Muscle layer of duodenum (tissue), 2 donors: ENCODE measurements at regions not wholly inside any gene's neighbourhood (a gene's known extent, or its start where the extent isn't known, plus 50 kb on each side); places are given as distances from the start of the nearest gene placed in this dataset.
"Not testable (repeated sequence)": the region's sequence is repeated elsewhere in the genome, so short reads cannot be mapped to it uniquely, and the experiment has no call there.

ENCODE experiments used
- H3K27ac ChIP-seq: one replicate; pipeline ENCODE4 v1.7.0; 2013; ENCODE audit warnings: mild to moderate bottlenecking, low read length
- H3K27me3 ChIP-seq: one replicate; pipeline ENCODE4 v1.7.0; 2013; ENCODE audit warnings: low read depth, mild to moderate bottlenecking, control low read depth, low read length
- H3K36me3 ChIP-seq, 2 donors: one replicate each; pipeline ENCODE4 v1.7.0; 2013; ENCODE audit warnings: low read length in 2 of 2, control low read depth in 1 of 2, mild to moderate bottlenecking in 1 of 2; ENCODE audit not compliant: insufficient read depth in 2 of 2, control insufficient read depth in 1 of 2
- H3K4me1 ChIP-seq, 2 donors: one replicate each; pipeline ENCODE4 v1.7.0; 2013; ENCODE audit warnings: low read length in 2 of 2, mild to moderate bottlenecking in 2 of 2, control low read depth in 1 of 2, moderate library complexity in 1 of 2; ENCODE audit not compliant: insufficient read depth in 2 of 2, control insufficient read depth in 1 of 2
- H3K4me3 ChIP-seq, 2 donors: one replicate each; pipeline ENCODE4 v1.7.0; 2013; ENCODE audit warnings: low read length in 2 of 2, low read depth in 1 of 2, mild to moderate bottlenecking in 1 of 2
- H3K9me3 ChIP-seq, 2 donors: one replicate each; pipeline ENCODE4 v1.7.0; 2013; ENCODE audit warnings: low read length in 2 of 2, control low read depth in 1 of 2, mild to moderate bottlenecking in 1 of 2; ENCODE audit not compliant: control insufficient read depth in 1 of 2
- donor health status: healthy.

- Histone ChIP-seq H3K27ac (no peak overlapping the region), H3K4me1 (no peaks in the 10 kb centered on the region), H3K27me3 (no peaks in the 10 kb centered on the region), H3K4me3 (no peak overlapping the region), H3K9me3 (no peaks in the 10 kb centered on the region), H3K36me3 (no peaks in the 10 kb centered on the region)
Measured at GRCh38 chr1:143748906-143749305, 222.9 kb downstream of the FAM72C start.

GRCh38 chr1:143736562-143736961 is 235.2 kb downstream of the FAM72C start:
- peaks cover 16% of the 10 kb centered on the region for H3K27me3 ChIP-seq
- no peaks in the 10 kb centered on the region for H3K4me1 ChIP-seq
- H3K27ac ChIP-seq = no peak overlapping the region
- peak overlapping the region in 1 of 2 donors; percentile 4 for H3K4me3 ChIP-seq
- no peaks in the 10 kb centered on the region for H3K9me3 ChIP-seq
- H3K36me3 ChIP-seq = no peaks in the 10 kb centered on the region

GRCh38 chr1:143735764-143736461 is 235.9 kb downstream of the FAM72C start:
- H3K27ac ChIP-seq = no peak overlapping the region
- H3K27me3 ChIP-seq = peaks cover 16% of the 10 kb centered on the region
- H3K36me3 ChIP-seq = no peaks in the 10 kb centered on the region
- no peaks in the 10 kb centered on the region for H3K9me3 ChIP-seq
- peak overlapping the region in 1 of 2 donors; percentile 4 for H3K4me3 ChIP-seq
- no peaks in the 10 kb centered on the region for H3K4me1 ChIP-seq

DNA sequence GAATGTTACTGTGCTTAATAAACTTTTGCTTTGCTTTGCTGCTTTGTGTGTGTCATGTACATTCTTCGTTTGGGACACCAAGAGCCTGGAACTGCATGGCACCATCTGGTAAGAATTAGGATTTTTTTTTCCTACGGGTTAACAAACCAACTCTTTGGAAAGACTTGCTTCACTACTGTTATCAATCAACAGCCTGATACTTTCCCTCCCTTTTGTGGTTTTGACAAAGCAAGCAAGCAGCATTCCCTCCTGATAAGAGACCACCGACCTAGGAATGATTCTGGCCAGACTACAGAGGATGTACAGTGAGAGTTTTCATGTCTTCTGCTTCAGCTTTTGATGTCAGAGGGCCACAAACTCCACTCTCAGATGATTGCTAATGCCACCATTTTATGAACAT is 237.5 kb downstream of the FAM72C start:
- H3K27ac ChIP-seq, H3K9me3 ChIP-seq, H3K4me3 ChIP-seq, H3K36me3 ChIP-seq, H3K4me1 ChIP-seq: not testable (repeated sequence)
- H3K27me3 ChIP-seq = peaks cover 16% of the 10 kb centered on the region

GRCh38 chr1:143730890-143731289 is 240.9 kb downstream of the FAM72C start:
- H3K27me3 ChIP-seq = not testable (repeated sequence)

GRCh38 chr1:143729449-143730111 is 242.2 kb downstream of the FAM72C start:
- H3K36me3 ChIP-seq, H3K4me3 ChIP-seq, H3K4me1 ChIP-seq, H3K27ac ChIP-seq, H3K9me3 ChIP-seq, H3K27me3 ChIP-seq: not testable (repeated sequence)

More at GRCh38 chr1:143730890-143731289, 240.9 kb downstream of the FAM72C start:
- H3K36me3 ChIP-seq, H3K27ac ChIP-seq, H3K4me3 ChIP-seq, H3K4me1 ChIP-seq, H3K9me3 ChIP-seq: not testable (repeated sequence)

DNA sequence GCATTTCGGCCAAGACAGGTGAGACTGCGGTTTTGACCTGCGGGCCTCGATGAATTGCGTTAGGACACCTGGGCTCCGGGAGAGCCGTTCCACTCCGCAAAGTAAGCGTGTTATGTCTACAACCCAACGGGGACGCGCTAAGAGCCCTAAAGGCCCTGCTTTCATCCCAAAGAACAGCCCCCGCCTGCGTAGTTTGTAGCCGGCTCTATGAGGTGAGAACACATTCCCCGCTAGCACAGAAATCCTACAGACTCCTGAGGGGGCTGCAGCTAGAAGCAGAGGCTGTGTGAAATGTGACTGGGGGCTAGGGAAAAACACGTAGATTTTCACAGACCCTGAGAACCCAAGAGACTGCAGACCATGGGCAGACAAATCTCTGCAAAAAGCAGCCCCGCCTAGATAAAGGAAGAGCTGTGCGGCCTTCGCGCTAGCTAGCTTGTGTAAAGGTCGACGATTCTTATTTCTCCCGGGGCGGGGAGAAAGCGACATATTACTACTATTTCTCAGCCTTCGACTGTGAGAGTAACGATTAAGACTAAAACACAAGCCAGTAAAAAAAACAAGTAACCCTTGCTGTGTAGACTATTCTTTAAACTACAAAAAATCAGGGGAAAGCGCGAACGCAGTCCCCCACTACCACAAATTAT is 242.9 kb downstream of the FAM72C start:
- H3K9me3 ChIP-seq, H3K4me3 ChIP-seq, H3K4me1 ChIP-seq, H3K27ac ChIP-seq, H3K36me3 ChIP-seq, H3K27me3 ChIP-seq: not testable (repeated sequence)

DNA sequence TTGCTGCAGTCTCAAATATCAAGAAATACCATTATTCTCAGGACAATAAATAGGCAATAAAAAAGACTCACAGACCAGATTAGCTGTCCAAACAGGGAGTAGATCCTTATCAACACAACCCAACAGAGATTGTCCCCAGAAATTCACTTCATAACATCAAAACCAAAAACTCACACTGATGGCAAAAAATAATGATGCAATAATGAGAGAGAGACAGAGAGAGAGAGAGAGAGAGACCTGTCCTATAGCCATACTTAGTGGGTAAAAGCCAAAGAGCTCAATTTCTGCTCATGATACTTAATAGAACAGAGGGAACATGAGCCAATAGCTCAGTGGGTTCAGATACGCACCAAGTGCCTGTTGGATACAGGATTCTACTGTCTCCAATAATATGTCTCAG is 244.5 kb downstream of the FAM72C start:
- H3K27ac ChIP-seq = no peak overlapping the region
- no peaks in the 10 kb centered on the region for H3K36me3 ChIP-seq
- H3K4me3 ChIP-seq = no peak overlapping the region
- no peaks in the 10 kb centered on the region for H3K4me1 ChIP-seq
- H3K27me3 ChIP-seq = no peaks in the 10 kb centered on the region
- no peaks in the 10 kb centered on the region for H3K9me3 ChIP-seq

DNA sequence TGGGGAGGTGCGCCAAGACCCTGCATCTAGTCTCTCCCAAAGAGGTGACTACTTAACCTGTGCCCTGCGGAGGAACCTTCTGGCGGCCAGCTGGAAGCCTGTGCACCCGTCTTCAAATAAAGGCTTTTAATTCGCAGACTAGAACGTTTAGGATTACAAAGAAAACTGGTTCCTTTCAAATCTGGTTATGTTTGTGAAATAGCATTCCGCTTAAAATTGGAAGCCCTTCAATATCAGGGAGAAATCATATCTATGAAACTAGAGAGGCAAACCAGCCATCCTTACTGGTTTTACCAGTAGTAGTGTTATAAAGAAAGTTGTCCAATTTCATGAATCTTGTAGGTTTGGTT is 250.8 kb downstream of the FAM72C start:
- no peaks in the 10 kb centered on the region for H3K9me3 ChIP-seq
- H3K4me3 ChIP-seq = peak overlapping the region in 1 of 2 donors; percentile 49
- H3K36me3 ChIP-seq = no peaks in the 10 kb centered on the region
- peaks cover 4% of the 10 kb centered on the region for H3K27me3 ChIP-seq
- H3K27ac ChIP-seq = no peak overlapping the region
- H3K4me1 ChIP-seq = no peaks in the 10 kb centered on the region

DNA sequence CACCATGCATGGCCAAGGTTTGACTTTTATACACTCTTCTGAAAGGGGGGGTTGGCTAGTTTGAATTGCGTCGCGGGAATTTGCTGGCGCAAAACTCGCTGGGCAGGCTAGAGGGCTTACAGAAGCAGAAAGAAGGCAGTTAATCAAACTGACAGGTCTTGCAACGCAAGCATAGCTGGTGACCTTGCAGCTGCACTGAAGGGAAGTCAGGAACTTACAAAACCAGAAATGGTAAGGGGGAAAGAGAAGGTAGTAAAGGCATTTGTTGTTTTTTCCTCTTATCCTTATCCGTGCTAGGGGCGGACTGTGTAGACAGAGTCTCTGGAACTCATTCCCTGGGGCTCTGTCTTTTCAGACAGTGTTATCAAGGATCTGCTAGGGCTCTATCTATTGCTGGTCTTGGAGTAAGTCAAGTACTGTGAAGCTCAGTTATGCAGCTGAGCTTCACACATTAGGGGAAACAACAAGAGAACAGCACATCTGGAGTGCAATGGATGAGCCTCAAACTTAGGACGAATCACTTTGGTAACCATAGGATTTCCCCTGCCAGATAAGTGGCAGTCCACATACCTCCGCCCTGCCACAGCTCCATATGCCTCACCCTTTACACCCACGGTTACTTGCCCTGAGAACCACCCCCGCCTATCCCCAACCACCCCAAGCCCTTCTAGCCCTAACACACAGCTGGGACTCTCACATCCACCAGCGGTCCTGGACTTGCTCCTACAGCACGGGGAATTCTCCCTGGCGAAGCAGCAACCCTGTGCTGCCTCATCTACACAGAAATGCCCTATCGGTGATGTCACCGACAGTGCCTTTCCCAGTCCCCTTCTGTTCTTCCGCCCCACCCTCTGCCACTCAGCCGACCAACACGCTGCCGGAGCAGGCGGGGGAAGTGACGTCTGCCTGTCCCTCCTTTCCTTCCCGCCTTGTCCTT is 251.4 kb downstream of the FAM72C start:
- Histone ChIP-seq H3K27ac (no peak overlapping the region), H3K9me3 (no peaks in the 10 kb centered on the region), H3K4me3 (peak overlapping the region in 1 of 2 donors; percentile 49), H3K36me3 (no peaks in the 10 kb centered on the region), H3K4me1 (no peaks in the 10 kb centered on the region), H3K27me3 (peaks cover 4% of the 10 kb centered on the region)

- Histone ChIP-seq H3K36me3 (no peaks in the 10 kb centered on the region), H3K4me1 (no peaks in the 10 kb centered on the region), H3K9me3 (no peaks in the 10 kb centered on the region), H3K4me3 (no peak overlapping the region), H3K27ac (no peak overlapping the region), H3K27me3 (peaks cover 4% of the 10 kb centered on the region)
Measured at GRCh38 chr1:143718524-143718923, 253.3 kb downstream of the FAM72C start.
